ENCODE measurements at regions not wholly inside any gene's neighbourhood (a gene's known extent, or its start where the extent isn't known, plus 50 kb on each side); places are given as distances from the start of the nearest gene placed in this dataset.

DNA sequence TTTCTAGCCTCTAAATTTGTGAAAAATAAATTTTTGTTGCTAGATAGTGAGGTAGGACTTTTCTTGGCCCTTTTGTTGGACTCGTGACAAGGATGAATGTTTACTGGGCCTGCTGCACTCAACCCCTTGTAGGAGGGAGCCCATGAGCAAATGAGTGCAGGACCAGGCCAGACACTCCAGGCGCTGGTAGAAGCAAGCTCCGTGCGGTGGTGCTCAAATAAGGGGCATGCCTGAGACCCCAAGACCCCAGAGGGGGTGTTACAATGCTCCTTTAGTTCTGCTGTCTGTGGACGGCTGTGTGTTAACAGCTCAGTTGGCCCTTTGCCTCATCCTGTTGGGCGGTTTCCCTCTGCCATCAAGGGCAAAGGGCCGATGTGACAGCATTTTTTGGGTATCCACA, 1195.3 kb upstream of the PHF14 start:
- Histone ChIP-seq H3K4me1 (ENCODE audit: control insufficient read depth, insufficient read depth, low read length) (no peaks in the 10 kb centered on the region), H2AK9ac (replicated peaks; ENCODE audit: low read depth, low read length, poor library complexity) (no peak overlapping the region), H3K9ac (ENCODE audit: low read depth, low read length) (no peak overlapping the region), H4K91ac (ENCODE audit: insufficient read depth, low read depth, low read length) (no peak overlapping the region), H2BK20ac (ENCODE audit: low read depth, low read length) (no peak overlapping the region), H3K4me3 (ENCODE audit: insufficient read depth, low read depth, low read length) (no peak overlapping the region), H3K4ac (ENCODE audit: low read depth, low read length) (no peak overlapping the region), H3K27me3 (ENCODE audit: control insufficient read depth, insufficient read depth, low read length) (no peaks in the 10 kb centered on the region), H2AFZ (replicated peaks; ENCODE audit: low read length, poor library complexity) (no peak overlapping the region), H3K23ac (ENCODE audit: low read depth, low read length) (no peak overlapping the region), H4K20me1 (ENCODE audit: insufficient read depth, low read length) (no peaks in the 10 kb centered on the region), H2BK5ac (ENCODE audit: low read depth, low read length, poor library complexity, severe bottlenecking) (no peak overlapping the region), H3K56ac (ENCODE audit: extremely low read depth, insufficient read depth, low read length) (no peak overlapping the region), H3K4me2 (ENCODE audit: low read depth, low read length) (no peak overlapping the region), H3K14ac (replicated peaks; ENCODE audit: low read depth, low read length) (no peak overlapping the region), H2BK120ac (ENCODE audit: low read depth, low read length) (no peak overlapping the region), H2BK15ac (ENCODE audit: low read depth, low read length) (no peak overlapping the region), H3K27ac (ENCODE audit: insufficient read depth, low read length) (no peak overlapping the region), H4K8ac (ENCODE audit: low read depth in 2 of 2, low read length in 2 of 2) (no peak overlapping the region), H3K9me3 (ENCODE audit: control insufficient read depth, insufficient read depth, low read length) (peaks cover 18% of the 10 kb centered on the region), H3K36me3 (ENCODE audit: control insufficient read depth, insufficient read depth, low read length) (no peaks in the 10 kb centered on the region), H4K5ac (ENCODE audit: low read depth, low read length) (no peak overlapping the region), H2AK5ac (ENCODE audit: low read depth, low read length) (no peak overlapping the region), H3K79me1 (ENCODE audit: low read depth in 1 of 2, low read length in 2 of 2) (no peaks in the 10 kb centered on the region), H3K9me1 (ENCODE audit: insufficient read depth, low read length) (no peaks in the 10 kb centered on the region), H3K18ac (ENCODE audit: low read depth, low read length) (no peak overlapping the region)
- in situ Hi-C loops (cut with MboI; ENCODE audit: low sequenced_read_pairs): no loop called here
- intact Hi-C loops (cut with micrococcal nuclease): no loop called here
- no peak for DNase-seq
- no TSS peak for BruUV-seq (replicated peaks)
- WGBS, 2 experiments (ENCODE audit: extremely low coverage in 2 of 2, insufficient read length in 1 of 2): 86% methylated on average over 1 of the region's 7 CpGs; no CpG with 5 or more reads in 1 of the 2 experiments
- TF ChIP-seq SMC3 (IDR thresholded peaks at IDR 0.05; ENCODE audit: low read depth, low read length): no peak
- TF ChIP-seq MXI1 (IDR thresholded peaks at IDR 0.05; ENCODE audit: borderline replicate concordance, low read depth, low read length): no peak
- TF ChIP-seq RFX5 (IDR thresholded peaks at IDR 0.05; ENCODE audit: low read depth, low read length): no peak
- no peak for TF ChIP-seq BHLHE40 (IDR thresholded peaks at IDR 0.05; ENCODE audit: low read depth, low read length)
- TF ChIP-seq CTCF (conservative IDR thresholded peaks at IDR 0.05; ENCODE audit: low read depth, low read length): no peak
- TF ChIP-seq MAZ (IDR thresholded peaks at IDR 0.05; ENCODE audit: borderline replicate concordance, low read depth, low read length): no peak
- ChIA-PET CTCF (no interaction called here), POLR2A (ENCODE audit: unreplicated experiment) (no interaction called here)
- dilution Hi-C loops (cut with HindIII; ENCODE audit: low sequenced_read_pairs, unreplicated experiment): no loop called here
- ATAC-seq (ENCODE audit: low read depth): no peak

All from IMR-90 (cell line).